A549 (cell line): ENCODE measurements at regions not wholly inside any gene's neighbourhood (a gene's known extent, or its start where the extent isn't known, plus 50 kb on each side); places are given as distances from the start of the nearest gene placed in this dataset.

Source experiments
- ATAC-seq, 2 experiments: fragments of 200-7000 bp in 1 of 2; fragments of >200 bp in 1 of 2; cut with Nextera tagmentation in 1 of 2; cut with Tn5 transposase in 1 of 2; 3 replicates each; pipeline versions ENCODE4 v1.8.0 to v1.9.1; 2018 to 2020; ENCODE audit warnings: mild to moderate bottlenecking in 1 of 2, moderate library complexity in 1 of 2
- CTCF ChIA-PET: fragments of 300-600 bp; sonication (Branson Sonifier 250); formaldehyde crosslinking; extraction: SDS; loops from one replicate; lab custom pipeline; 2021; ENCODE audit warnings: antibody characterized with exemption, inconsistent platforms; lab: Yijun Ruan, JAX
- POLR2A ChIA-PET: fragments of 350-600 bp; formaldehyde crosslinking; extraction: SDS; loops from one replicate; lab custom pipeline; 2021; ENCODE audit warnings: antibody characterized with exemption, inconsistent platforms; lab: Yijun Ruan, JAX
- DNase-seq, 2 experiments: peaks; one replicate each; pipeline versions ENCODE4 v3.0.0 to v3.0.0-alpha.2; 2011 to 2016; ENCODE audit warnings: low read depth in 1 of 2, low spot score in 1 of 2
- FAIRE-seq: peaks from 2 replicates; lab custom pipeline; 2011; peaks lifted over from hg19 to GRCh38; lab: Jason Lieb, UNC
- H3K27ac ChIP-seq, 2 experiments: fragments of >200 bp; sonication (Bioruptor Twin); formaldehyde crosslinking; 3 replicates each; pipeline ENCODE4 v1.5.1; 2016 to 2017
- H3K4me1 ChIP-seq: fragments of >200 bp; sonication (Bioruptor Twin); formaldehyde crosslinking; 3 replicates; pipeline ENCODE4 v1.6.1; 2016
- H3K4me2 ChIP-seq: fragments of >200 bp; sonication (Bioruptor Twin); formaldehyde crosslinking; 3 replicates; pipeline ENCODE4 v1.6.1; 2016
- H3K4me3 ChIP-seq: fragments of >200 bp; sonication (Bioruptor Twin); formaldehyde crosslinking; 3 replicates; pipeline ENCODE4 v1.5.1; 2016
- H3K9me3 ChIP-seq: fragments of >200 bp; sonication (Bioruptor Twin); formaldehyde crosslinking; 3 replicates; pipeline ENCODE4 v1.6.1; 2016
- CBX2 ChIP-seq: fragments of 200-600 bp; sonication (generic); IDR thresholded peaks from 2 replicates; pipeline ENCODE4 v1.6.1; 2016; ENCODE audit warnings: low read depth, mild to moderate bottlenecking, borderline replicate concordance
- CEBPB ChIP-seq, 2 experiments: fragments of >200 bp in 1 of 2; sonication (Bioruptor Twin) in 1 of 2; formaldehyde crosslinking in 1 of 2; IDR thresholded peaks; 2 replicates each; pipeline ENCODE4 v1.6.1; 2012 to 2016
- E2F6 ChIP-seq: IDR thresholded peaks from 2 replicates; pipeline ENCODE4 v1.6.1; 2012; ENCODE audit warnings: low read depth, borderline replicate concordance
- ELK1 ChIP-seq: fragments of 150-350 bp; IDR thresholded peaks from 2 replicates; pipeline ENCODE4 v1.6.1; 2014; ENCODE audit warnings: low read depth, mild to moderate bottlenecking, low read length
- EP300 ChIP-seq, 2 experiments: fragments of >200 bp; sonication (Bioruptor Twin); formaldehyde crosslinking; IDR thresholded peaks; 2 replicates in 1 of 2; 3 replicates in 1 of 2; pipeline ENCODE4 v1.6.1; 2016 to 2017
- ESRRA ChIP-seq: fragments of 150-350 bp; IDR thresholded peaks from 2 replicates; pipeline ENCODE4 v1.6.1; 2014; ENCODE audit warnings: mild to moderate bottlenecking, low read length, borderline replicate concordance
- FOSB ChIP-seq: fragments of 250-450 bp; sonication (Bioruptor Pico); IDR thresholded peaks from 2 replicates; pipeline ENCODE4 v1.5.0; 2020; ENCODE audit warnings: mild to moderate bottlenecking, moderate library complexity
- FOSL2 ChIP-seq, 2 experiments: fragments of 450-650 bp in 1 of 2; fragments of >200 bp in 1 of 2; sonication (Bioruptor Twin) in 1 of 2; formaldehyde crosslinking; IDR thresholded peaks; 2 replicates each; pipeline versions ENCODE4 v1.5.0 to v1.6.1; 2016 to 2020; ENCODE audit warnings: mild to moderate bottlenecking in 1 of 2, moderate library complexity in 1 of 2
- HDAC2 ChIP-seq: fragments of 200-600 bp; sonication (generic); IDR thresholded peaks from 2 replicates; pipeline ENCODE4 v1.6.1; 2016
- JUN ChIP-seq, 2 experiments: fragments of >200 bp; sonication (Bioruptor Twin); formaldehyde crosslinking; IDR thresholded peaks; 2 replicates in 1 of 2; 3 replicates in 1 of 2; pipeline ENCODE4 v1.6.1; 2016 to 2017
- JUNB ChIP-seq: fragments of >200 bp; sonication (Bioruptor Twin); formaldehyde crosslinking; IDR thresholded peaks from 2 replicates; pipeline ENCODE4 v1.6.1; 2016
- MAFK ChIP-seq: fragments of 450-650 bp; IDR thresholded peaks from 2 replicates; pipeline ENCODE4 v1.6.1; 2014; ENCODE audit not compliant: partially characterized antibody
- MAX ChIP-seq: IDR thresholded peaks from 2 replicates; pipeline ENCODE4 v1.6.1; 2012
- NFE2L2 ChIP-seq: fragments of 150-350 bp; conservative IDR thresholded peaks from 2 replicates; pipeline ENCODE4 v1.6.1; 2014; ENCODE audit warnings: low read length
- PHF8 ChIP-seq: fragments of 200-600 bp; sonication (generic); IDR thresholded peaks from 2 replicates; pipeline ENCODE4 v1.6.1; 2016; ENCODE audit warnings: low read depth, mild to moderate bottlenecking, antibody characterized with exemption, moderate library complexity, borderline replicate concordance
- POLR2A ChIP-seq: IDR thresholded peaks from 2 replicates; pipeline ENCODE4 v1.6.1; 2012; ENCODE audit warnings: mild to moderate bottlenecking, low read length
- POLR2AphosphoS2 ChIP-seq: conservative IDR thresholded peaks from 2 replicates; pipeline ENCODE4 v1.6.1; 2012; ENCODE audit warnings: low read length, improper control_type of control experiment, inconsistent platforms
- RAD21 ChIP-seq, 2 experiments: fragments of >200 bp in 1 of 2; sonication (Bioruptor Twin) in 1 of 2; formaldehyde crosslinking in 1 of 2; IDR thresholded peaks in 1 of 2; conservative IDR thresholded peaks in 1 of 2; 2 replicates in 1 of 2; 3 replicates in 1 of 2; pipeline ENCODE4 v1.6.1; 2012 to 2018; ENCODE audit warnings: inconsistent platforms in 1 of 2
- RARB ChIP-seq: fragments of 250-450 bp; sonication (Bioruptor Pico); IDR thresholded peaks from 2 replicates; pipeline ENCODE4 v1.8.0; 2021; ENCODE audit warnings: mild to moderate bottlenecking, moderate library complexity
- RCOR1 ChIP-seq: fragments of 150-350 bp; IDR thresholded peaks from 2 replicates; pipeline ENCODE4 v1.6.1; 2014; ENCODE audit warnings: antibody characterized with exemption, low read length, low read depth
- RFX5 ChIP-seq: fragments of 450-650 bp; IDR thresholded peaks from 2 replicates; pipeline ENCODE4 v1.7.1; 2014; ENCODE audit warnings: antibody characterized with exemption, mild to moderate bottlenecking, moderate library complexity
- ZFP36 ChIP-seq: fragments of 450-650 bp; IDR thresholded peaks from 2 replicates; pipeline ENCODE4 v1.6.1; 2014; ENCODE audit warnings: borderline replicate concordance; ENCODE audit not compliant: partially characterized antibody
- ZNF302 ChIP-seq: fragments of 250-450 bp; sonication (Bioruptor Pico); IDR thresholded peaks from 2 replicates; pipeline ENCODE4 v1.9.0; 2021; ENCODE audit warnings: inconsistent platforms, mild to moderate bottlenecking, moderate library complexity
- WGBS: methylation state at CpG from one replicate; pipeline ENCODE4 v1.1.6; 2017; ENCODE audit errors: missing lambda C conversion rate; 5-methylcytosine and 5-hydroxymethylcytosine counted together

- Histone ChIP-seq H3K4me1 (no peaks in the 10 kb centered on the region), H3K27ac (no peak overlapping the region), H3K4me2 (no peak overlapping the region), H3K9me3 (no peaks in the 10 kb centered on the region), H3K4me3 (no peak overlapping the region)
- ChIA-PET POLR2A (no interaction called here), CTCF (interaction anchor here (1.3 kb wide), 1 partner anchor 11 kb away, joined by 4 read pairs; no protein-coding TSS in a partner anchor)
- TF ChIP-seq ESRRA (no peak), ZNF302 (CRISPR knock-in tag) (no peak), MAX (no peak), ELK1 (no peak), POLR2AphosphoS2 (no peak)
- DNase-seq = no peak
- FAIRE-seq = no peak
- 83% methylated on average over 2 of the region's 2 CpGs for WGBS
- no peak for ATAC-seq
These were observed 101.5 kb upstream of the ANKRD1 start for GRCh38 chr10:91022390-91022789.

GRCh38 chr10:91022924-91023699, 102.2 kb upstream of the ANKRD1 start:
- ATAC-seq (no peak), DNase-seq (no peak), FAIRE-seq (no peak)
- Histone ChIP-seq H3K4me2 (no peak overlapping the region), H3K4me1 (no peaks in the 10 kb centered on the region), H3K27ac (no peak overlapping the region), H3K9me3 (no peaks in the 10 kb centered on the region), H3K4me3 (no peak overlapping the region)
- whole genome bisulfite sequencing = 63% methylated on average over 6 of the region's 6 CpGs
- ChIA-PET POLR2A (no interaction called here), CTCF (interaction anchor here (1.3 kb wide), 1 partner anchor 11 kb away, joined by 4 read pairs; no protein-coding TSS in a partner anchor)
- TF ChIP-seq JUN (IDR thresholded peaks at IDR 0.05) (no peak), ZNF302 (CRISPR knock-in tag) (no peak), RARB (CRISPR knock-in tag) (no peak), NFE2L2 (no peak), EP300 (IDR thresholded peaks at IDR 0.05) (no peak), CEBPB (IDR thresholded peaks at IDR 0.05) (no peak), RFX5 (no peak), FOSL2 (IDR thresholded peaks at IDR 0.05) (no peak), FOSL2 (CRISPR knock-in tag; IDR thresholded peaks at IDR 0.05) (no peak), CBX2 (no peak), JUNB (no peak), PHF8 (no peak), POLR2A (no peak), ZFP36 (no peak), HDAC2 (no peak), MAFK (no peak), E2F6 (no peak), FOSB (CRISPR knock-in tag) (no peak), RCOR1 (no peak), RAD21 (conservative IDR thresholded peaks at IDR 0.05 in 1 of 2, IDR thresholded peaks at IDR 0.05 in 1 of 2) (no peak)
